Fibroblast of the aortic adventitia (primary cell): ENCODE measurements at regions not wholly inside any gene's neighbourhood (a gene's known extent, or its start where the extent isn't known, plus 50 kb on each side); places are given as distances from the start of the nearest gene placed in this dataset.

Source experiments
- DNase-seq: peaks from one replicate; pipeline ENCODE4 v3.0.0-alpha.2; 2010; ENCODE audit warnings: low read depth
- H3K4me3 ChIP-seq: 2 replicates; pipeline ENCODE4 v1.5.1; 2011; ENCODE audit warnings: low read depth, mild to moderate bottlenecking, control low read depth, low read length, moderate library complexity
- CTCF ChIP-seq: IDR thresholded peaks from 2 replicates; pipeline ENCODE4 v1.5.1; 2011; ENCODE audit warnings: mild to moderate bottlenecking, low read length, control low read depth, inconsistent platforms; ENCODE audit not compliant: insufficient read depth

- TF ChIP-seq CTCF, result no peak
- no peak for DNase-seq
- no peak overlapping the region for H3K4me3 ChIP-seq
Measured at GRCh38 chr7:376306-377079, 86.5 kb downstream of the FOXL3 start.

GRCh38 chr7:377080-378040, 87.4 kb downstream of the FOXL3 start:
- H3K4me3 ChIP-seq, result no peak overlapping the region
- DNase-seq, result no peak
- TF ChIP-seq CTCF, result no peak

- H3K4me3 ChIP-seq, result no peak overlapping the region
- DNase-seq, result no peak
- no peak for TF ChIP-seq CTCF
Measured at GRCh38 chr7:378041-378420, 88.1 kb downstream of the FOXL3 start.

- TF ChIP-seq CTCF, result no peak
- no peak overlapping the region for H3K4me3 ChIP-seq
- DNase-seq, result no peak
Measured at GRCh38 chr7:378551-379455, 88.8 kb downstream of the FOXL3 start.

- no peak for DNase-seq
- TF ChIP-seq CTCF, result no peak
Measured at GRCh38 chr7:379456-380138, 89.6 kb downstream of the FOXL3 start.

GRCh38 chr7:380139-380485, 90.1 kb downstream of the FOXL3 start:
- TF ChIP-seq CTCF, result no peak
- no peak for DNase-seq
- H3K4me3 ChIP-seq, result no peak overlapping the region

More at GRCh38 chr7:379456-380138, 89.6 kb downstream of the FOXL3 start:
- no peak overlapping the region for H3K4me3 ChIP-seq
